ENCODE measurements at regions not wholly inside any gene's neighbourhood (a gene's known extent, or its start where the extent isn't known, plus 50 kb on each side); places are given as distances from the start of the nearest gene placed in this dataset.

GRCh38 chr9:38154501-38155421 is 85.7 kb upstream of the SHB start:
- BruUV-seq (replicated peaks), result no TSS peak
- no peak for TF ChIP-seq CTCF (IDR thresholded peaks at IDR 0.05; ENCODE audit: unreplicated experiment)
- Mint-ChIP-seq H3K27ac (ENCODE audit: low read depth, unreplicated experiment) (no peak overlapping the region), H3K27me3 (ENCODE audit: insufficient read depth, unreplicated experiment) (peaks cover 14% of the 10 kb centered on the region), H3K4me3 (ENCODE audit: unreplicated experiment) (no peak overlapping the region), H3K4me1 (ENCODE audit: insufficient read depth, unreplicated experiment) (no peaks in the 10 kb centered on the region), H3K36me3 (ENCODE audit: insufficient read depth, unreplicated experiment) (peaks cover 6% of the 10 kb centered on the region), H3K9me3 (ENCODE audit: unreplicated experiment) (no peaks in the 10 kb centered on the region)
- CTCF ChIA-PET, result interaction anchor here (0.6 to 1.9 kb wide), 8 partner anchors 8 to 1306 kb away, joined by 3 to 8 read pairs (median 3); no protein-coding TSS in a partner anchor
- intact Hi-C loops (cut with micrococcal nuclease), result no loop called here
- POLR2A ChIA-PET, result interaction anchor here (0.8 kb wide), 1 partner anchor 59 kb away, joined by 3 read pairs; no protein-coding TSS in a partner anchor
- no peak for DNase-seq (ENCODE audit: unreplicated experiment)

- no peak overlapping the region for H3K4me3 Mint-ChIP-seq (ENCODE audit: unreplicated experiment)
- no peak for TF ChIP-seq CTCF (IDR thresholded peaks at IDR 0.05; ENCODE audit: unreplicated experiment)
- intact Hi-C loops (cut with micrococcal nuclease), result no loop called here
- ChIA-PET POLR2A (no interaction called here), CTCF (interaction anchor here (0.5 to 2.1 kb wide), 5 partner anchors 7 to 181 kb away, joined by 3 to 7 read pairs (median 4); no protein-coding TSS in a partner anchor)
- no TSS peak for BruUV-seq (replicated peaks)
- no peaks in the 10 kb centered on the region for H3K4me1 Mint-ChIP-seq (ENCODE audit: insufficient read depth, unreplicated experiment)
- peaks cover 6% of the 10 kb centered on the region for H3K36me3 Mint-ChIP-seq (ENCODE audit: insufficient read depth, unreplicated experiment)
- H3K27me3 Mint-ChIP-seq (ENCODE audit: insufficient read depth, unreplicated experiment), result peaks cover 22% of the 10 kb centered on the region
- H3K27ac Mint-ChIP-seq (ENCODE audit: low read depth, unreplicated experiment), result no peak overlapping the region
- H3K9me3 Mint-ChIP-seq (ENCODE audit: unreplicated experiment), result no peaks in the 10 kb centered on the region
- no peak for DNase-seq (ENCODE audit: unreplicated experiment)
Observed at GRCh38 chr9:38153910-38154291, 84.9 kb upstream of the SHB start.

GRCh38 chr9:38153152-38153909 is 84.3 kb upstream of the SHB start:
- H3K27me3 Mint-ChIP-seq (ENCODE audit: insufficient read depth, unreplicated experiment), result peaks cover 28% of the 10 kb centered on the region
- H3K27ac Mint-ChIP-seq (ENCODE audit: low read depth, unreplicated experiment), result no peak overlapping the region
- H3K9me3 Mint-ChIP-seq (ENCODE audit: unreplicated experiment), result no peaks in the 10 kb centered on the region
- ChIA-PET POLR2A (interaction anchor here (0.6 to 0.8 kb wide), 3 partner anchors 54 to 107 kb away, joined by 3 read pairs; no protein-coding TSS in a partner anchor), CTCF (interaction anchor here (0.5 to 2.1 kb wide), 2 partner anchors 8 to 12 kb away, joined by 3 to 5 read pairs; no protein-coding TSS in a partner anchor)
- intact Hi-C loops (cut with micrococcal nuclease), result no loop called here
- H3K4me1 Mint-ChIP-seq (ENCODE audit: insufficient read depth, unreplicated experiment), result no peaks in the 10 kb centered on the region
- no peak for DNase-seq (ENCODE audit: unreplicated experiment)
- H3K36me3 Mint-ChIP-seq (ENCODE audit: insufficient read depth, unreplicated experiment), result peaks cover 6% of the 10 kb centered on the region
- no TSS peak for BruUV-seq (replicated peaks)
- TF ChIP-seq CTCF (IDR thresholded peaks at IDR 0.05; ENCODE audit: unreplicated experiment), result no peak
- H3K4me3 Mint-ChIP-seq (ENCODE audit: unreplicated experiment), result no peak overlapping the region

- intact Hi-C loops (cut with micrococcal nuclease), result no loop called here
- Mint-ChIP-seq H3K36me3 (ENCODE audit: insufficient read depth, unreplicated experiment) (no peaks in the 10 kb centered on the region), H3K27me3 (ENCODE audit: insufficient read depth, unreplicated experiment) (peaks cover 40% of the 10 kb centered on the region), H3K27ac (ENCODE audit: low read depth, unreplicated experiment) (no peak overlapping the region), H3K4me1 (ENCODE audit: insufficient read depth, unreplicated experiment) (no peaks in the 10 kb centered on the region), H3K9me3 (ENCODE audit: unreplicated experiment) (no peaks in the 10 kb centered on the region), H3K4me3 (ENCODE audit: unreplicated experiment) (no peak overlapping the region)
- no peak for TF ChIP-seq CTCF (IDR thresholded peaks at IDR 0.05; ENCODE audit: unreplicated experiment)
- ChIA-PET POLR2A (no interaction called here), CTCF (interaction anchor here (0.6 to 1.5 kb wide), 2 partner anchors 12 to 53 kb away, joined by 3 read pairs; no protein-coding TSS in a partner anchor)
- no peak for DNase-seq (ENCODE audit: unreplicated experiment)
- no TSS peak for BruUV-seq (replicated peaks)
Observed at GRCh38 chr9:38149647-38150046, 80.6 kb upstream of the SHB start.
